K562 (cell line): ENCODE measurements at regions not wholly inside any gene's neighbourhood (a gene's known extent, or its start where the extent isn't known, plus 50 kb on each side); places are given as distances from the start of the nearest gene placed in this dataset.

Experiments used
- CREB3L1 ChIP-seq: fragments of 450-650 bp; IDR thresholded peaks from 2 replicates; pipeline ENCODE4 v1.6.1; 2014; ENCODE audit warnings: low read depth, mild to moderate bottlenecking, moderate library complexity, borderline replicate concordance
- DIDO1 ChIP-seq: fragments of 450-650 bp; IDR thresholded peaks from 2 replicates; pipeline ENCODE4 v1.6.1; 2016; ENCODE audit warnings: low read depth, missing biosample characterization, missing genetic modification characterization
- PHF8 ChIP-seq: fragments of 200-600 bp; sonication (generic); IDR thresholded peaks from 2 replicates; pipeline ENCODE4 v1.6.1; 2012; ENCODE audit warnings: mixed run types, mild to moderate bottlenecking, inconsistent platforms, low read length, moderate library complexity, borderline replicate concordance
- RUNX1 ChIP-seq: sonication (generic); IDR thresholded peaks from 2 replicates; pipeline ENCODE4 v1.6.1; 2016; ENCODE audit warnings: antibody characterized with exemption, low read depth
- SETDB1 ChIP-seq: IDR thresholded peaks from one replicate; pipeline ENCODE4 v1.6.1; 2012; ENCODE audit warnings: low read length, control low read depth, inconsistent platforms
- ZBTB33 ChIP-seq: sonication (generic); formaldehyde crosslinking; IDR thresholded peaks from 2 replicates; pipeline ENCODE4 v1.8.1; 2023; ENCODE audit warnings: mild to moderate bottlenecking, missing genetic modification reagents
- ZBTB40 ChIP-seq, 2 experiments: fragments of 450-650 bp in 1 of 2; sonication (generic) in 1 of 2; formaldehyde crosslinking in 1 of 2; IDR thresholded peaks; 2 replicates each; pipeline versions ENCODE4 v1.7.1 to v1.9.0; 2016 to 2022; ENCODE audit warnings: inconsistent platforms in 1 of 2, mild to moderate bottlenecking in 1 of 2, missing genetic modification reagents in 1 of 2
- ZBTB5 ChIP-seq: fragments of 450-650 bp; IDR thresholded peaks from 2 replicates; pipeline ENCODE4 v1.6.1; 2017; ENCODE audit warnings: antibody characterized with exemption

- TF ChIP-seq DIDO1 (tag): no peak
- no peak for TF ChIP-seq PHF8
- TF ChIP-seq ZBTB5: no peak
- TF ChIP-seq RUNX1: no peak
- no peak for TF ChIP-seq ZBTB33
- TF ChIP-seq CREB3L1: no peak
- no peak for TF ChIP-seq SETDB1
- no peak for TF ChIP-seq ZBTB40 (IDR thresholded peaks at IDR 0.05)
- no peak for TF ChIP-seq ZBTB40 (CRISPR knock-in tag; IDR thresholded peaks at IDR 0.05)
Observed at GRCh38 chr10:89829887-89830269, 128.5 kb downstream of the KIF20B start (continued).
